Astrocyte (in vitro differentiated cells and primary cell): ENCODE measurements at regions not wholly inside any gene's neighbourhood (a gene's known extent, or its start where the extent isn't known, plus 50 kb on each side); places are given as distances from the start of the nearest gene placed in this dataset.

Experiments used
- CTCF ChIP-seq: IDR thresholded peaks from 2 replicates; pipeline ENCODE4 v1.5.1; 2011; ENCODE audit warnings: low read depth, mild to moderate bottlenecking, inconsistent platforms, low read length, moderate library complexity; ENCODE audit not compliant: insufficient read depth
- EZH2 ChIP-seq: IDR thresholded peaks from 2 replicates; pipeline ENCODE4 v1.6.1; 2012; ENCODE audit warnings: mild to moderate bottlenecking, low read length, inconsistent platforms; ENCODE audit not compliant: insufficient read depth

GRCh38 chr11:79971255-79971654 is 530.4 kb upstream of the TENM4 start:
- TF ChIP-seq CTCF, result no peak
- no peak for TF ChIP-seq EZH2
